Progenitor cell of endocrine pancreas (in vitro differentiated cells): ENCODE measurements at regions not wholly inside any gene's neighbourhood (a gene's known extent, or its start where the extent isn't known, plus 50 kb on each side); places are given as distances from the start of the nearest gene placed in this dataset.

Source experiments
- DNase-seq: peaks from one replicate; pipeline ENCODE4 v3.0.0; 2021; ENCODE audit warnings: low spot score; ENCODE audit not compliant: unreplicated experiment
- H3K27ac Mint-ChIP-seq: 2 replicates; pipeline ENCODE4 v1.8.0; 2021; ENCODE audit warnings: mild to moderate bottlenecking, moderate library complexity, mixed read lengths
- H3K27me3 Mint-ChIP-seq: 2 replicates; pipeline ENCODE4 v1.8.0; 2021; ENCODE audit warnings: mixed read lengths
- H3K36me3 Mint-ChIP-seq: 2 replicates; pipeline ENCODE4 v1.8.0; 2022; ENCODE audit warnings: mixed read lengths; ENCODE audit not compliant: insufficient read depth
- H3K4me1 Mint-ChIP-seq: 2 replicates; pipeline ENCODE4 v1.8.0; 2021; ENCODE audit warnings: low read depth, mixed read lengths
- H3K4me3 Mint-ChIP-seq: 2 replicates; pipeline ENCODE4 v1.8.0; 2021; ENCODE audit warnings: low read depth, mild to moderate bottlenecking, moderate library complexity, mixed read lengths
- H3K9me3 Mint-ChIP-seq: 2 replicates; pipeline ENCODE4 v1.8.0; 2021; ENCODE audit warnings: low read depth, mixed read lengths
- TF ChIP-seq, protein P1 (sequence below): fragments of 200-600 bp; sonication (generic); IDR thresholded peaks from one replicate; pipeline ENCODE4 v1.5.0; 2021; ENCODE audit warnings: antibody characterized with exemption, mild to moderate bottlenecking; ENCODE audit not compliant: unreplicated experiment

DNA sequence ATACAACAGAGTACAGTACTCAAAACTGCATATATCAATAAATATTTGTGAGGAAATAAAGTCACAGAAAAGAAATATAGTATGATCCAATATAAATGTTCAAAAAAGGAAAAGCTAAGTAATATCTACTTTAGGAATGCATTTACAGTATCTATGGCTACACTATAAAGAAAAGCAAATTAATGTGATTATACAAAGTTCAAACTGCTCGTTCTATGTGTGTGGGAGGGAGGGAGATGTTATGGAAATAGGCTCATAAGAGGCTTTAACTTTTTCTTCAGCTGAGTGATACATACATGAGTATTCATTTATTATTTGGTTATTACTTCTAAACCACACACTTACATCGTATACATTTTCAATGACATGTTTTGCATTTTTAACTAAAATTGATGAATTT, 377.7 kb upstream of the AGTR1 start:
- H3K9me3 Mint-ChIP-seq: peaks cover 8% of the 10 kb centered on the region
- no peaks in the 10 kb centered on the region for H3K27me3 Mint-ChIP-seq
- no peak overlapping the region for H3K4me3 Mint-ChIP-seq
- H3K4me1 Mint-ChIP-seq: peaks cover 1% of the 10 kb centered on the region
- TF ChIP-seq, protein P1, sequence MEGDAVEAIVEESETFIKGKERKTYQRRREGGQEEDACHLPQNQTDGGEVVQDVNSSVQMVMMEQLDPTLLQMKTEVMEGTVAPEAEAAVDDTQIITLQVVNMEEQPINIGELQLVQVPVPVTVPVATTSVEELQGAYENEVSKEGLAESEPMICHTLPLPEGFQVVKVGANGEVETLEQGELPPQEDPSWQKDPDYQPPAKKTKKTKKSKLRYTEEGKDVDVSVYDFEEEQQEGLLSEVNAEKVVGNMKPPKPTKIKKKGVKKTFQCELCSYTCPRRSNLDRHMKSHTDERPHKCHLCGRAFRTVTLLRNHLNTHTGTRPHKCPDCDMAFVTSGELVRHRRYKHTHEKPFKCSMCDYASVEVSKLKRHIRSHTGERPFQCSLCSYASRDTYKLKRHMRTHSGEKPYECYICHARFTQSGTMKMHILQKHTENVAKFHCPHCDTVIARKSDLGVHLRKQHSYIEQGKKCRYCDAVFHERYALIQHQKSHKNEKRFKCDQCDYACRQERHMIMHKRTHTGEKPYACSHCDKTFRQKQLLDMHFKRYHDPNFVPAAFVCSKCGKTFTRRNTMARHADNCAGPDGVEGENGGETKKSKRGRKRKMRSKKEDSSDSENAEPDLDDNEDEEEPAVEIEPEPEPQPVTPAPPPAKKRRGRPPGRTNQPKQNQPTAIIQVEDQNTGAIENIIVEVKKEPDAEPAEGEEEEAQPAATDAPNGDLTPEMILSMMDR: no peak
- no peak overlapping the region for H3K27ac Mint-ChIP-seq
- no peaks in the 10 kb centered on the region for H3K36me3 Mint-ChIP-seq
- no peak for DNase-seq

GRCh38 chr3:148329481-148330235, 368.0 kb upstream of the AGTR1 start:
- no peak overlapping the region for H3K4me3 Mint-ChIP-seq
- no peak for DNase-seq
- TF ChIP-seq, protein P1: no peak
- peaks cover 20% of the 10 kb centered on the region for H3K4me1 Mint-ChIP-seq
- no peaks in the 10 kb centered on the region for H3K9me3 Mint-ChIP-seq
- H3K27me3 Mint-ChIP-seq: no peaks in the 10 kb centered on the region
- H3K36me3 Mint-ChIP-seq: no peaks in the 10 kb centered on the region
- no peak overlapping the region for H3K27ac Mint-ChIP-seq

- peaks cover 20% of the 10 kb centered on the region for H3K4me1 Mint-ChIP-seq
- no peak overlapping the region for H3K27ac Mint-ChIP-seq
- H3K36me3 Mint-ChIP-seq: no peaks in the 10 kb centered on the region
- H3K9me3 Mint-ChIP-seq: peaks cover 4% of the 10 kb centered on the region
- TF ChIP-seq, protein P1: no peak
- no peaks in the 10 kb centered on the region for H3K27me3 Mint-ChIP-seq
- H3K4me3 Mint-ChIP-seq: no peak overlapping the region
- DNase-seq: no peak
Measured at GRCh38 chr3:148330542-148330941, 367.2 kb upstream of the AGTR1 start.

GRCh38 chr3:148331081-148331846, 366.4 kb upstream of the AGTR1 start:
- no peak overlapping the region for H3K27ac Mint-ChIP-seq
- DNase-seq: no peak
- peaks cover 4% of the 10 kb centered on the region for H3K9me3 Mint-ChIP-seq
- H3K36me3 Mint-ChIP-seq: no peaks in the 10 kb centered on the region
- H3K27me3 Mint-ChIP-seq: no peaks in the 10 kb centered on the region
- peaks cover 20% of the 10 kb centered on the region for H3K4me1 Mint-ChIP-seq
- no peak overlapping the region for H3K4me3 Mint-ChIP-seq
- TF ChIP-seq, protein P1: no peak

- Mint-ChIP-seq H3K9me3 (peaks cover 4% of the 10 kb centered on the region), H3K36me3 (no peaks in the 10 kb centered on the region), H3K4me3 (no peak overlapping the region), H3K4me1 (peaks cover 20% of the 10 kb centered on the region), H3K27me3 (no peaks in the 10 kb centered on the region), H3K27ac (no peak overlapping the region)
- DNase-seq: no peak
- TF ChIP-seq, protein P1: no peak
Measured at GRCh38 chr3:148332509-148332908, 365.2 kb upstream of the AGTR1 start.
